Testis (tissue), 2 donors: ENCODE measurements at regions not wholly inside any gene's neighbourhood (a gene's known extent, or its start where the extent isn't known, plus 50 kb on each side); places are given as distances from the start of the nearest gene placed in this dataset.

Experiments used
- DNase-seq: peaks from one replicate; pipeline ENCODE4 v3.0.0-alpha.2; 2019
- H3K27ac ChIP-seq, 2 donors: fragments of 200-600 bp; sonication (generic); one replicate each; pipeline ENCODE4 v1.5.1; 2019
- H3K27me3 ChIP-seq: fragments of 200-600 bp; sonication (generic); one replicate; pipeline ENCODE4 v1.5.1; 2019
- H3K36me3 ChIP-seq: fragments of 200-600 bp; sonication (generic); one replicate; pipeline ENCODE4 v1.5.1; 2017; ENCODE audit warnings: low read depth; ENCODE audit errors: missing control alignments
- H3K4me1 ChIP-seq: fragments of 200-600 bp; sonication (generic); one replicate; pipeline ENCODE4 v1.5.1; 2019
- H3K4me3 ChIP-seq, 2 donors: fragments of 200-600 bp; sonication (generic); one replicate each; pipeline ENCODE4 v1.5.1; 2017 to 2019
- H3K9me3 ChIP-seq: fragments of 200-600 bp; sonication (generic); one replicate; pipeline ENCODE4 v1.5.1; 2017
- POLR2A ChIP-seq: fragments of 450-650 bp; IDR thresholded peaks from one replicate; pipeline ENCODE4 v1.6.1; 2017; ENCODE audit warnings: antibody characterized with exemption, mild to moderate bottlenecking, moderate library complexity
- WGBS, 2 donors: methylation state at CpG; one replicate each; pipeline ENCODE4 v1.1.5; 2018; 5-methylcytosine and 5-hydroxymethylcytosine counted together
- intact Hi-C: fragments of 100-400 bp; cut with DNase I; formaldehyde crosslinking; loops from one replicate; pipeline ENCODE4 v1.15.1; 2023; ENCODE audit warnings: low total_unique reads
- TF ChIP-seq, protein P1 (sequence below), 3 experiments: fragments of 450-650 bp in 2 of 3; fragments of 200-600 bp in 1 of 3; sonication (generic) in 1 of 3; IDR thresholded peaks; one replicate each; pipeline ENCODE4 v1.5.1; 2016 to 2019; ENCODE audit warnings: antibody characterized with exemption in 3 of 3, mild to moderate bottlenecking in 2 of 3, moderate library complexity in 1 of 3

DNA sequence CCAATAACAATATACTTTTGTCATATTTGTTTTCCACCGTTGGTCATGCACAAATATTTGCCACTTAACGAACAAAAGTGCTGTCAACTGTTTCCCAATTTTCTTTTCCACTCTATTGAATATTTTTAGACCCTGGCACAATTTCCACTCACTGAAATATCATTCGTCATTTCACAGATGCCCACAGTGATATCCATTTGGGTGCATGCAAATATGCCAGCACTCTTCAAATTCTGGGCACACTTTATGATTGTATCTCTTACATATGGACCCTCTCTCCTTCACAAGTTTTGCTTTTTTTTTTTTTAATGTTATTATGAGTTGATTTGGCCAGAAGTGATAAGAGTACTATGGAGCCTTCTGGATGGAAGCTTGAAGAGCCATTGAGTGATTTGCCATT, 1557.3 kb upstream of the FLRT2 start:
- WGBS, 2 donors, result 94 to 95% methylated on average over 3 of the region's 3 CpGs
- Histone ChIP-seq H3K27ac (no peak overlapping the region), H3K36me3 (no peaks in the 10 kb centered on the region), H3K27me3 (no peaks in the 10 kb centered on the region), H3K4me3 (no peak overlapping the region), H3K9me3 (no peaks in the 10 kb centered on the region), H3K4me1 (peaks cover 9% of the 10 kb centered on the region)
- intact Hi-C loops, result no loop called here
- TF ChIP-seq POLR2A, result no peak
- TF ChIP-seq, protein P1, sequence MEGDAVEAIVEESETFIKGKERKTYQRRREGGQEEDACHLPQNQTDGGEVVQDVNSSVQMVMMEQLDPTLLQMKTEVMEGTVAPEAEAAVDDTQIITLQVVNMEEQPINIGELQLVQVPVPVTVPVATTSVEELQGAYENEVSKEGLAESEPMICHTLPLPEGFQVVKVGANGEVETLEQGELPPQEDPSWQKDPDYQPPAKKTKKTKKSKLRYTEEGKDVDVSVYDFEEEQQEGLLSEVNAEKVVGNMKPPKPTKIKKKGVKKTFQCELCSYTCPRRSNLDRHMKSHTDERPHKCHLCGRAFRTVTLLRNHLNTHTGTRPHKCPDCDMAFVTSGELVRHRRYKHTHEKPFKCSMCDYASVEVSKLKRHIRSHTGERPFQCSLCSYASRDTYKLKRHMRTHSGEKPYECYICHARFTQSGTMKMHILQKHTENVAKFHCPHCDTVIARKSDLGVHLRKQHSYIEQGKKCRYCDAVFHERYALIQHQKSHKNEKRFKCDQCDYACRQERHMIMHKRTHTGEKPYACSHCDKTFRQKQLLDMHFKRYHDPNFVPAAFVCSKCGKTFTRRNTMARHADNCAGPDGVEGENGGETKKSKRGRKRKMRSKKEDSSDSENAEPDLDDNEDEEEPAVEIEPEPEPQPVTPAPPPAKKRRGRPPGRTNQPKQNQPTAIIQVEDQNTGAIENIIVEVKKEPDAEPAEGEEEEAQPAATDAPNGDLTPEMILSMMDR (IDR thresholded peaks at IDR 0.05), result no peak
- no peak for DNase-seq

DNA sequence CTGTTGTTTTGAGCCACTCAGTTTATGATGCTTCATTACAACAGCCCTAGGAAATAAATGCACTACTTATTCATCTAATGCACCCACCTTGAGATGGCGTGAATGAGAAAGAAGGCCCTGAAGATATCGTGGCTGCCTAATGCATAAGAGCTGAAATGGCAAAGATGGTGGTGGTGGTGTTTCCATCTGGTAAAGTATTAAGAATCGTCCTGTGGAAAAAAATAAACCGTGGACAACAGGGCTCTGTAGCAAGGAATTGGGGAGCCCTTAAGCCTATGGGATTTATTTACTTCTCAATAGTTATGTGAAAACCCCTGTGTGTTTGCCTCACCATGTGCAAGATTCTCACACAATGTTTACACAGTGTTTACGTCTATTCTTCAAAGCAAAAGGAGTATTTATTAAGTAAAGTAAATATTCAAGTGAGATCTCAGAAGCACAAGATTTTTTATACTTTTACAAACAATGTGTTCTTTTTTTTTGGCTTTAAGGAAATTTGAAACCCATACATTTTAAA, 1555.2 kb upstream of the FLRT2 start:
- no peak for DNase-seq
- H3K27me3 ChIP-seq, result no peaks in the 10 kb centered on the region
- TF ChIP-seq, protein P1 (IDR thresholded peaks at IDR 0.05), result no peak
- TF ChIP-seq POLR2A, result no peak
- intact Hi-C loops, result no loop called here
- peaks cover 9% of the 10 kb centered on the region for H3K4me1 ChIP-seq
- no peak overlapping the region for H3K27ac ChIP-seq
- no peaks in the 10 kb centered on the region for H3K9me3 ChIP-seq
- no peaks in the 10 kb centered on the region for H3K36me3 ChIP-seq
- WGBS, 2 donors, result 85 to 87% methylated on average over 5 of the region's 5 CpGs
- no peak overlapping the region for H3K4me3 ChIP-seq

DNA sequence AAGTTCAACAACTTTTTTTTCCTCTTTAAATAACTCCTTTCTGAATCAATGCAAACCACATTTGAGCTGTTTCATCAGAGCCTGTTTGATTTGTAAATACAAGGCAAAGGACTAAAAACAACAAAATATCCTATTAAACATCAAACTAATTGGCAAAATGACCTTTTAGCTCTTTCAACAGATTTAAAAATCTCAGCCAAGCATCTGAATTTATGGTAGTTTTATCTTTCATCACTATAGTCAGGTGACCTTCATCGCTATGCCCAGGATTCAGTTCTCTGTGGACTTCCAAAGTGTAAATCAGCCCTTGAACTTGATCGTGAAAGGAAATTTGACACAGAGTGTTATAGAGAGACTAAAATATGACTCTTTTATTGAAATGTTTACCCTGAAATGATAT, 1554.5 kb upstream of the FLRT2 start:
- intact Hi-C loops, result no loop called here
- Histone ChIP-seq H3K27me3 (no peaks in the 10 kb centered on the region), H3K27ac (no peak overlapping the region), H3K36me3 (no peaks in the 10 kb centered on the region), H3K9me3 (no peaks in the 10 kb centered on the region), H3K4me1 (peaks cover 9% of the 10 kb centered on the region), H3K4me3 (no peak overlapping the region)
- TF ChIP-seq, protein P1 (IDR thresholded peaks at IDR 0.05), result no peak
- TF ChIP-seq POLR2A, result no peak
- WGBS, 2 donors, result 56 to 58% methylated on average over 2 of the region's 2 CpGs
- DNase-seq, result no peak

DNA sequence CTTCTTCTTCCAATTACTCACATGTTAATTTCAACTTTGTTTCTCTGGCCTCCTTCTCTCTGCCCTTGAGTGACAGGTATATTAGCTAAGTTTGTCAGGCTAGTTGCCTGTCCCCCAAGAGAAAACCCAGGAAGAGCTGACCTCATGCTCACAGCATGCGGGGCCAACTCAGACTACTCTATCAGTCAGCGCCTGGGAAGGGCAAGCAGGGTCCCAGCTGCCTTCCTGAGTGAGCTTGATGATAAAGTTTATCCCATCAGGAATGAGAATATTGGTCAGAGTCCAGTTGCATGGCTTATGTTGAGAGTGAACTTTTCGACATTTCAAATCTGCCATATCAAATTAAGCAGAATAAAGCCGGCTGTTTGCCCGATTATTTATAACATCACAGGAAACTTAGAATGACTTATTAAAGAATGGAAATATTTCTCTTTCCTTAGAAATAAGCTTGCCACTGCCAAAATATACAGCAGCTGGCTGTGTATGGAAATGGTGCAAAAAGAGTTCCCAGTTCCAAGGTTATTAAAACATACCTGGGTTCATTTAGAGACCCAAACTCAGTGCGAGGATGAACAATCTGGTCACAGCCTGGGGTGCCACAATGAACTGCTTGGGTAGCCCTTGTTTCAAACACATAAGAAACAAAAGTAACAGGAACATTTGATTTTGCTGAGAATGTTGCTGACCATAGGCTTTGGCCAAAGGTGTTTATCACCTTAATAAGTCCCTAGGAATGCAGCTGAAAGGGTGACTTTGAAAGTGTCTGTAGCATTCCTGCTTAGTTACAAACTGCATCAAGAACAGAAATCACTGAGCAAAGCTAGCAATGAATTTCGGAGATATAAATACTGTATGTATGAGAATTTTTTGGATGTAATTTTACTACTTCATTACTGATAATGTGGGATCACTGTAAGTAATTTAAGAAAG, 1553.8 kb upstream of the FLRT2 start:
- no peaks in the 10 kb centered on the region for H3K9me3 ChIP-seq
- WGBS, 2 donors, result 43 to 44% methylated on average over 7 of the region's 7 CpGs
- peaks cover 9% of the 10 kb centered on the region for H3K4me1 ChIP-seq
- intact Hi-C loops, result no loop called here
- DNase-seq, result no peak
- H3K27ac ChIP-seq, result no peak overlapping the region
- no peak overlapping the region for H3K4me3 ChIP-seq
- no peaks in the 10 kb centered on the region for H3K36me3 ChIP-seq
- no peak for TF ChIP-seq POLR2A
- TF ChIP-seq, protein P1 (IDR thresholded peaks at IDR 0.05), result no peak
- no peaks in the 10 kb centered on the region for H3K27me3 ChIP-seq
